HepG2 (cell line): ENCODE measurements at regions not wholly inside any gene's neighbourhood (a gene's known extent, or its start where the extent isn't known, plus 50 kb on each side); places are given as distances from the start of the nearest gene placed in this dataset.

ENCODE experiments used
- ATAC-seq: fragments of 200-7000 bp; cut with Tn5 transposase; 3 replicates; pipeline ENCODE4 v1.9.1; 2020; ENCODE audit warnings: mild to moderate bottlenecking, moderate library complexity
- BruUV-seq: library from RNA; stranded (reverse); fragments of 400-500 nt; replicated peaks from 2 replicates; lab custom pipeline; 2021; lab: Mats Ljungman, UMichigan
- CTCF ChIA-PET: fragments of 300-600 bp; formaldehyde crosslinking; extraction: SDS; loops from one replicate; lab custom pipeline; 2021; ENCODE audit warnings: low total read pairs, inconsistent platforms, low intra/inter-chr PET ratio; lab: Yijun Ruan, JAX
- POLR2A ChIA-PET: fragments of 350-600 bp; sonication (Branson Sonifier 250); formaldehyde crosslinking; loops from one replicate; lab custom pipeline; 2020; ENCODE audit warnings: antibody characterized with exemption, inconsistent platforms; lab: Yijun Ruan, JAX
- DNase-seq: peaks from one replicate; pipeline ENCODE4 v3.0.0-alpha.2; 2015; ENCODE audit warnings: low spot score
- FAIRE-seq: peaks from 3 replicates; lab custom pipeline; 2011; peaks lifted over from hg19 to GRCh38; lab: Jason Lieb, UNC
- H2AFZ ChIP-seq: one replicate; pipeline ENCODE4 v1.6.1; 2011; ENCODE audit warnings: low read length, inconsistent platforms
- H3K27ac ChIP-seq: fragments of 300-600 bp; 3 replicates; pipeline ENCODE4 v1.8.0; 2011; ENCODE audit warnings: mixed run types, mild to moderate bottlenecking, mixed read lengths, low read length, inconsistent platforms; ENCODE audit not compliant: insufficient read depth; ENCODE audit errors: extremely low read length
- H3K27me3 ChIP-seq, 2 experiments: fragments of 200-600 bp in 1 of 2; 2 replicates in 1 of 2; 3 replicates in 1 of 2; pipeline versions ENCODE4 v1.6.0 to v1.8.0; 2011; ENCODE audit warnings: low read length in 2 of 2, mild to moderate bottlenecking in 2 of 2, moderate library complexity in 2 of 2, inconsistent platforms in 1 of 2; ENCODE audit not compliant: insufficient read depth in 2 of 2, control insufficient read depth in 1 of 2
- H3K36me3 ChIP-seq, 2 experiments: fragments of 200-600 bp in 1 of 2; replicated peaks in 1 of 2; 2 replicates in 1 of 2; 3 replicates in 1 of 2; pipeline versions ENCODE4 v1.5.1 to v1.8.0; 2011; ENCODE audit warnings: low read length in 2 of 2, inconsistent platforms in 1 of 2; ENCODE audit not compliant: insufficient read depth in 2 of 2, control insufficient read depth in 1 of 2
- H3K4me1 ChIP-seq: 2 replicates; pipeline ENCODE4 v1.5.1; 2012; ENCODE audit warnings: low read length, inconsistent platforms; ENCODE audit not compliant: insufficient read depth
- H3K4me2 ChIP-seq: 2 replicates; pipeline ENCODE4 v1.6.0; 2011; ENCODE audit warnings: low read depth, low read length, inconsistent platforms
- H3K4me3 ChIP-seq, 3 experiments: fragments of 200-600 bp in 1 of 3; sonication (generic), shearing (Covaris generic) in 1 of 3; replicated peaks in 1 of 3; 2 replicates each; pipeline ENCODE4 v1.5.1; 2011 to 2016; ENCODE audit warnings: low read length in 3 of 3, inconsistent platforms in 2 of 3, low read depth in 2 of 3, mild to moderate bottlenecking in 2 of 3, control low read depth in 1 of 3, mixed read lengths in 1 of 3; ENCODE audit not compliant: insufficient read depth in 1 of 3
- H3K79me2 ChIP-seq: one replicate; pipeline ENCODE4 v1.6.1; 2011; ENCODE audit warnings: low read length, inconsistent platforms; ENCODE audit not compliant: insufficient read depth
- H3K9ac ChIP-seq: 2 replicates; pipeline ENCODE4 v1.6.0; 2011; ENCODE audit warnings: mild to moderate bottlenecking, low read depth, low read length, inconsistent platforms; ENCODE audit not compliant: insufficient read depth
- H3K9me3 ChIP-seq: 2 replicates; pipeline ENCODE4 v1.5.1; 2012; ENCODE audit warnings: mild to moderate bottlenecking, low read length
- H4K20me1 ChIP-seq: 2 replicates; pipeline ENCODE4 v1.6.0; 2011; ENCODE audit warnings: inconsistent platforms, mild to moderate bottlenecking, low read length, moderate library complexity; ENCODE audit not compliant: insufficient read depth
- ARID3A ChIP-seq: IDR thresholded peaks from 2 replicates; pipeline ENCODE4 v1.6.1; 2012; ENCODE audit warnings: low read depth, low read length, improper control_type of control experiment
- CEBPB ChIP-seq: IDR thresholded peaks from 2 replicates; pipeline ENCODE4 v1.6.1; 2011; ENCODE audit warnings: low read depth, low read length, improper control_type of control experiment, borderline replicate concordance
- FOSL2 ChIP-seq: sonication (generic); formaldehyde crosslinking; IDR thresholded peaks from 2 replicates; pipeline ENCODE4 v1.4.0; 2020; ENCODE audit warnings: missing genetic modification reagents
- FOXA3 ChIP-seq: IDR thresholded peaks from 2 replicates; pipeline ENCODE4 v1.6.1; 2016; ENCODE audit warnings: missing genetic modification reagents, missing compliant biosample characterization
- GATAD2A ChIP-seq: IDR thresholded peaks from 2 replicates; pipeline ENCODE4 v1.6.1; 2016
- IRF2 ChIP-seq: IDR thresholded peaks from 2 replicates; pipeline ENCODE4 v1.6.1; 2018; ENCODE audit warnings: missing genetic modification reagents, missing compliant biosample characterization
- KDM2A ChIP-seq: sonication (generic); formaldehyde crosslinking; IDR thresholded peaks from 2 replicates; pipeline ENCODE4 v1.4.0; 2020; ENCODE audit warnings: low read depth, missing genetic modification reagents, borderline replicate concordance
- SP1 ChIP-seq, 2 experiments: fragments of 450-650 bp in 1 of 2; sonication (generic) in 1 of 2; formaldehyde crosslinking in 1 of 2; IDR thresholded peaks; 2 replicates each; pipeline versions ENCODE4 v1.4.0 to v1.6.1; 2016 to 2020; ENCODE audit warnings: missing genetic modification reagents in 1 of 2
- TFAP4 ChIP-seq: sonication (generic); IDR thresholded peaks from 2 replicates; pipeline ENCODE4 v1.6.1; 2016; ENCODE audit warnings: low read depth, borderline replicate concordance
- ZNF644 ChIP-seq: IDR thresholded peaks from 2 replicates; pipeline ENCODE4 v1.6.1; 2016; ENCODE audit warnings: low read depth
- ZNF7 ChIP-seq: IDR thresholded peaks from 2 replicates; pipeline ENCODE4 v1.6.1; 2016; ENCODE audit warnings: missing biosample characterization, missing genetic modification reagents
- ZSCAN25 ChIP-seq: sonication (generic); formaldehyde crosslinking; IDR thresholded peaks from 2 replicates; pipeline ENCODE4 v1.8.0; 2022; ENCODE audit warnings: mild to moderate bottlenecking, missing genetic modification reagents
- ZSCAN5A ChIP-seq: sonication (generic); formaldehyde crosslinking; IDR thresholded peaks from 2 replicates; pipeline ENCODE4 v1.8.0; 2022; ENCODE audit warnings: mild to moderate bottlenecking, missing genetic modification reagents, borderline replicate concordance
- WGBS: methylation state at CpG from one replicate; pipeline ENCODE4 v1.1.6; 2017; ENCODE audit warnings: low lambda C conversion rate; 5-methylcytosine and 5-hydroxymethylcytosine counted together
- in situ Hi-C: cut with HindIII; loops from 2 replicates; pipeline ENCODE4 v1.10.0; 2017; ENCODE audit warnings: low pct_unique_long_range_greater_than_20kb; ENCODE audit not compliant: extremely low pct_ligation_motif_present
- intact Hi-C: fragments of 100-400 bp; cut with micrococcal nuclease; formaldehyde crosslinking; loops from one replicate; pipeline ENCODE4 v1.10.0; 2022; ENCODE audit not compliant: unreplicated experiment
- TF ChIP-seq, protein P1 (sequence below): sonication (generic); formaldehyde crosslinking; conservative IDR thresholded peaks from 2 replicates; pipeline ENCODE4 v1.8.0; 2022; ENCODE audit warnings: low read depth, missing genetic modification reagents
- TF ChIP-seq, protein P2 (sequence below), 2 experiments: fragments of 450-650 bp in 1 of 2; sonication (generic) in 1 of 2; formaldehyde crosslinking; IDR thresholded peaks; 2 replicates each; pipeline versions ENCODE4 v1.5.0 to v1.8.0; 2020 to 2022; ENCODE audit warnings: mild to moderate bottlenecking in 1 of 2, missing genetic modification reagents in 1 of 2

- TF ChIP-seq FOXA3 (CRISPR knock-in tag) (no peak), ZSCAN5A (CRISPR knock-in tag) (no peak), IRF2 (no peak)
- TF ChIP-seq, protein P1, sequence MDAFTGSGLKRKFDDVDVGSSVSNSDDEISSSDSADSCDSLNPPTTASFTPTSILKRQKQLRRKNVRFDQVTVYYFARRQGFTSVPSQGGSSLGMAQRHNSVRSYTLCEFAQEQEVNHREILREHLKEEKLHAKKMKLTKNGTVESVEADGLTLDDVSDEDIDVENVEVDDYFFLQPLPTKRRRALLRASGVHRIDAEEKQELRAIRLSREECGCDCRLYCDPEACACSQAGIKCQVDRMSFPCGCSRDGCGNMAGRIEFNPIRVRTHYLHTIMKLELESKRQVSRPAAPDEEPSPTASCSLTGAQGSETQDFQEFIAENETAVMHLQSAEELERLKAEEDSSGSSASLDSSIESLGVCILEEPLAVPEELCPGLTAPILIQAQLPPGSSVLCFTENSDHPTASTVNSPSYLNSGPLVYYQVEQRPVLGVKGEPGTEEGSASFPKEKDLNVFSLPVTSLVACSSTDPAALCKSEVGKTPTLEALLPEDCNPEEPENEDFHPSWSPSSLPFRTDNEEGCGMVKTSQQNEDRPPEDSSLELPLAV (CRISPR knock-in tag): no peak
Measured at GRCh38 chr9:105059252-105059651, 131.3 kb upstream of the ABCA1 start (continued).

GRCh38 chr9:105062222-105062855, 134.4 kb upstream of the ABCA1 start:
- H3K79me2 ChIP-seq: no peaks in the 10 kb centered on the region
- no TSS peak for BruUV-seq
- no peaks in the 10 kb centered on the region for H4K20me1 ChIP-seq
- ATAC-seq: no peak
- in situ Hi-C loops (loop anchor here (10.0 kb wide), 1 partner anchor 138 kb away; the partner anchor contains the start of gene ABCA1), intact Hi-C loops (no loop called here)
- ChIA-PET CTCF (no interaction called here), POLR2A (interaction anchor here (0.8 kb wide), 1 partner anchor 94 kb away, joined by 4 read pairs; no protein-coding TSS in a partner anchor)
- no peak for TF ChIP-seq SP1 (IDR thresholded peaks at IDR 0.05)
- TF ChIP-seq SP1 (CRISPR knock-in tag; IDR thresholded peaks at IDR 0.05): no peak
- TF ChIP-seq FOSL2 (CRISPR knock-in tag): peak; percentile 44; the same call in 1 of the 2 replicates
- TF ChIP-seq, protein P2, sequence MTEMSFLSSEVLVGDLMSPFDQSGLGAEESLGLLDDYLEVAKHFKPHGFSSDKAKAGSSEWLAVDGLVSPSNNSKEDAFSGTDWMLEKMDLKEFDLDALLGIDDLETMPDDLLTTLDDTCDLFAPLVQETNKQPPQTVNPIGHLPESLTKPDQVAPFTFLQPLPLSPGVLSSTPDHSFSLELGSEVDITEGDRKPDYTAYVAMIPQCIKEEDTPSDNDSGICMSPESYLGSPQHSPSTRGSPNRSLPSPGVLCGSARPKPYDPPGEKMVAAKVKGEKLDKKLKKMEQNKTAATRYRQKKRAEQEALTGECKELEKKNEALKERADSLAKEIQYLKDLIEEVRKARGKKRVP (CRISPR knock-in tag; IDR thresholded peaks at IDR 0.05): peak in 1 of 2 experiments; percentile 52; a peak in 1 of 4 replicates
- TF ChIP-seq TFAP4: peak; percentile 59; the same call in 1 of the 2 replicates
- 0 out of 2 replicates have a peak, but pooled peaks have one; percentile 25 for TF ChIP-seq GATAD2A (CRISPR knock-in tag)
- TF ChIP-seq CEBPB: peak; percentile 23; the same call in 1 of the 2 replicates
- 0 out of 2 replicates have a peak, but pooled peaks have one; percentile 17 for TF ChIP-seq ZSCAN25
- TF ChIP-seq ZNF7: no peak
- peak; percentile 37; the same call in 1 of the 2 replicates for TF ChIP-seq ZNF644 (CRISPR knock-in tag)
- no peak for TF ChIP-seq KDM2A
- TF ChIP-seq ARID3A: 0 out of 2 replicates have a peak, but pooled peaks have one; percentile 17
- no peak overlapping the region for H2AFZ ChIP-seq
- 59% methylated on average over 6 of the region's 7 CpGs for WGBS
- H3K36me3 ChIP-seq: no peaks in the 10 kb centered on the region
- no peak overlapping the region for H3K4me3 ChIP-seq
- peaks cover 50% of the 10 kb centered on the region for H3K4me1 ChIP-seq
- H3K9me3 ChIP-seq: no peaks in the 10 kb centered on the region
- no peaks in the 10 kb centered on the region for H3K27me3 ChIP-seq
- DNase-seq: no peak
- no peak overlapping the region for H3K9ac ChIP-seq
- no peak overlapping the region; the same call in 1 of the 2 replicates for H3K4me2 ChIP-seq
- H3K27ac ChIP-seq: no peak overlapping the region
- FAIRE-seq: no peak
